RWPE2 (cell line): ENCODE measurements at regions not wholly inside any gene's neighbourhood (a gene's known extent, or its start where the extent isn't known, plus 50 kb on each side); places are given as distances from the start of the nearest gene placed in this dataset.

ENCODE experiments used
- ATAC-seq: fragments of 200-7000 bp; cut with Tn5 transposase; 3 replicates; pipeline ENCODE4 v1.9.1; 2021; ENCODE audit warnings: low read depth
- DNase-seq: peaks from one replicate; pipeline ENCODE4 v3.0.0-alpha.2; 2020; ENCODE audit warnings: low spot score
- H3K27ac ChIP-seq: fragments of 450-650 bp; 2 replicates; pipeline ENCODE4 v1.5.1; 2017; ENCODE audit warnings: mild to moderate bottlenecking; ENCODE audit not compliant: poor library complexity, severe bottlenecking
- H3K27me3 ChIP-seq: fragments of 250-450 bp; sonication (Bioruptor Pico); 2 replicates; pipeline ENCODE4 v1.5.1; 2021; ENCODE audit warnings: mild to moderate bottlenecking, moderate library complexity; ENCODE audit not compliant: insufficient read depth, poor library complexity, severe bottlenecking
- H3K36me3 ChIP-seq: fragments of 250-450 bp; sonication (Bioruptor Pico); 2 replicates; pipeline ENCODE4 v1.5.1; 2020; ENCODE audit warnings: low read depth, mild to moderate bottlenecking, moderate library complexity
- H3K4me1 ChIP-seq: fragments of 250-450 bp; sonication (Bioruptor Pico); 2 replicates; pipeline ENCODE4 v1.5.1; 2021; ENCODE audit warnings: mild to moderate bottlenecking, moderate library complexity; ENCODE audit not compliant: insufficient read depth, poor library complexity, severe bottlenecking
- H3K4me3 ChIP-seq: fragments of 250-450 bp; sonication (Bioruptor Pico); 2 replicates; pipeline ENCODE4 v1.5.1; 2021; ENCODE audit warnings: mild to moderate bottlenecking, moderate library complexity; ENCODE audit not compliant: severe bottlenecking
- H3K9me3 ChIP-seq: fragments of 250-450 bp; sonication (Bioruptor Pico); 2 replicates; pipeline ENCODE4 v1.5.1; 2021; ENCODE audit warnings: mild to moderate bottlenecking, moderate library complexity; ENCODE audit not compliant: severe bottlenecking
- CTCF ChIP-seq: fragments of 450-650 bp; IDR thresholded peaks from one replicate; pipeline ENCODE4 v1.5.1; 2017; ENCODE audit warnings: mild to moderate bottlenecking, moderate library complexity; ENCODE audit not compliant: poor library complexity, severe bottlenecking

GRCh38 chrX:102042372-102043325 is 82.8 kb upstream of the TCEAL2 start:
- ATAC-seq (peak; percentile 44; the same call in 1 of the 3 replicates), DNase-seq (no peak)
- Histone ChIP-seq H3K9me3 (no peaks in the 10 kb centered on the region), H3K4me3 (no peak overlapping the region), H3K36me3 (no peaks in the 10 kb centered on the region), H3K27me3 (no peaks in the 10 kb centered on the region), H3K4me1 (no peaks in the 10 kb centered on the region), H3K27ac (no peak overlapping the region)
- TF ChIP-seq CTCF, result no peak

GRCh38 chrX:102029026-102029425 is 96.5 kb upstream of the TCEAL2 start:
- Histone ChIP-seq H3K36me3 (no peaks in the 10 kb centered on the region), H3K9me3 (no peaks in the 10 kb centered on the region), H3K4me1 (no peaks in the 10 kb centered on the region), H3K27ac (no peak overlapping the region), H3K4me3 (no peak overlapping the region), H3K27me3 (no peaks in the 10 kb centered on the region)
- DNase-seq (no peak), ATAC-seq (no peak)
- no peak for TF ChIP-seq CTCF

- H3K27ac ChIP-seq, result no peak overlapping the region
- H3K27me3 ChIP-seq, result no peaks in the 10 kb centered on the region
- no peak overlapping the region for H3K4me3 ChIP-seq
- H3K9me3 ChIP-seq, result no peaks in the 10 kb centered on the region
- DNase-seq (no peak), ATAC-seq (no peak)
- H3K36me3 ChIP-seq, result no peaks in the 10 kb centered on the region
- H3K4me1 ChIP-seq, result no peaks in the 10 kb centered on the region
- TF ChIP-seq CTCF, result no peak
Observed at GRCh38 chrX:102018208-102018607, 86.4 kb upstream of the ZMAT1 start.

- Histone ChIP-seq H3K4me1 (no peaks in the 10 kb centered on the region), H3K9me3 (no peaks in the 10 kb centered on the region), H3K27ac (no peak overlapping the region), H3K27me3 (no peaks in the 10 kb centered on the region), H3K36me3 (no peaks in the 10 kb centered on the region), H3K4me3 (no peak overlapping the region)
- no peak for TF ChIP-seq CTCF
- no peak for DNase-seq
- no peak for ATAC-seq
Observed at GRCh38 chrX:102008901-102009300, 77.1 kb upstream of the ZMAT1 start.
